Trophoblast cell (in vitro differentiated cells and primary cell): ENCODE measurements at regions not wholly inside any gene's neighbourhood (a gene's known extent, or its start where the extent isn't known, plus 50 kb on each side); places are given as distances from the start of the nearest gene placed in this dataset.

Source experiments
- DNase-seq, 2 donors: peaks; one replicate each; pipeline ENCODE4 v3.0.0-alpha.2; 2016
- H2AFZ ChIP-seq: 2 replicates; pipeline ENCODE4 v1.6.1; 2013; ENCODE audit warnings: low read length, moderate library complexity, mild to moderate bottlenecking; ENCODE audit not compliant: insufficient read depth, poor library complexity
- H2AK5ac ChIP-seq: 2 replicates; pipeline ENCODE4 v1.6.1; 2013; ENCODE audit warnings: mild to moderate bottlenecking, low read length
- H2BK120ac ChIP-seq: 2 replicates; pipeline ENCODE4 v1.6.1; 2013; ENCODE audit warnings: low read length, mild to moderate bottlenecking, moderate library complexity; ENCODE audit not compliant: insufficient read depth, poor library complexity
- H2BK12ac ChIP-seq: 2 replicates; pipeline ENCODE4 v1.6.1; 2013; ENCODE audit warnings: mild to moderate bottlenecking, low read length, moderate library complexity
- H2BK5ac ChIP-seq: 2 replicates; pipeline ENCODE4 v1.6.1; 2013; ENCODE audit warnings: low read length, low read depth, moderate library complexity, mild to moderate bottlenecking; ENCODE audit not compliant: poor library complexity
- H3K14ac ChIP-seq: 2 replicates; pipeline ENCODE4 v1.6.1; 2013; ENCODE audit warnings: mild to moderate bottlenecking, low read length
- H3K18ac ChIP-seq: 2 replicates; pipeline ENCODE4 v1.6.1; 2013; ENCODE audit warnings: mild to moderate bottlenecking, low read length
- H3K23ac ChIP-seq: 2 replicates; pipeline ENCODE4 v1.6.1; 2013; ENCODE audit warnings: low read length
- H3K27ac ChIP-seq: 2 replicates; pipeline ENCODE4 v1.5.1; 2013; ENCODE audit warnings: low read depth, mild to moderate bottlenecking, inconsistent platforms, low read length, moderate library complexity
- H3K27me3 ChIP-seq: 2 replicates; pipeline ENCODE4 v1.6.1; 2013; ENCODE audit warnings: inconsistent platforms, mild to moderate bottlenecking, low read length, moderate library complexity; ENCODE audit not compliant: insufficient read depth
- H3K36me3 ChIP-seq, 2 experiments: 1 replicate in 1 of 2; 2 replicates in 1 of 2; pipeline ENCODE4 v1.6.1; 2013; ENCODE audit warnings: low read length in 2 of 2, mild to moderate bottlenecking in 2 of 2, moderate library complexity in 1 of 2; ENCODE audit not compliant: insufficient read depth in 2 of 2, control insufficient read depth in 1 of 2
- H3K4ac ChIP-seq: 2 replicates; pipeline ENCODE4 v1.6.1; 2013; ENCODE audit warnings: low read depth, mild to moderate bottlenecking, low read length, moderate library complexity
- H3K4me1 ChIP-seq, 2 experiments: 1 replicate in 1 of 2; 2 replicates in 1 of 2; pipeline ENCODE4 v1.6.1; 2013; ENCODE audit warnings: low read length in 2 of 2, mild to moderate bottlenecking in 2 of 2, moderate library complexity in 1 of 2; ENCODE audit not compliant: insufficient read depth in 2 of 2, control insufficient read depth in 1 of 2
- H3K4me2 ChIP-seq: 2 replicates; pipeline ENCODE4 v1.6.1; 2013; ENCODE audit warnings: inconsistent platforms, mild to moderate bottlenecking, low read length, moderate library complexity
- H3K4me3 ChIP-seq: 2 replicates; pipeline ENCODE4 v1.5.1; 2013; ENCODE audit warnings: mild to moderate bottlenecking, low read depth, low read length, inconsistent platforms
- H3K79me1 ChIP-seq: one replicate; pipeline ENCODE4 v1.6.1; 2013; ENCODE audit warnings: low read length
- H3K79me2 ChIP-seq: 2 replicates; pipeline ENCODE4 v1.6.1; 2013; ENCODE audit warnings: low read length, mild to moderate bottlenecking; ENCODE audit not compliant: control insufficient read depth, insufficient read depth, poor library complexity
- H3K9ac ChIP-seq: 2 replicates; pipeline ENCODE4 v1.6.1; 2013; ENCODE audit warnings: mild to moderate bottlenecking, low read length
- H3K9me3 ChIP-seq: 2 replicates; pipeline ENCODE4 v1.6.1; 2013; ENCODE audit warnings: low read depth, mild to moderate bottlenecking, control low read depth, inconsistent platforms, low read length; ENCODE audit not compliant: insufficient read depth
- H4K12ac ChIP-seq: 2 replicates; pipeline ENCODE4 v1.6.1; 2013; ENCODE audit warnings: low read depth, mild to moderate bottlenecking, low read length, moderate library complexity
- H4K8ac ChIP-seq: 2 replicates; pipeline ENCODE4 v1.6.1; 2013; ENCODE audit warnings: low read depth, mild to moderate bottlenecking, low read length, moderate library complexity
- H4K91ac ChIP-seq: one replicate; pipeline ENCODE4 v1.6.1; 2013; ENCODE audit warnings: low read depth, mild to moderate bottlenecking, low read length, moderate library complexity
- WGBS: extraction: QIAGEN DNeasy Blood & Tissue Kit; methylation state at CpG from one replicate; pipeline ENCODE4 v1.1.7; 2013; ENCODE audit warnings: missing lambda C conversion rate; ENCODE audit not compliant: insufficient read length, insufficient coverage; ENCODE audit errors: extremely low coverage; 5-methylcytosine and 5-hydroxymethylcytosine counted together

GRCh38 chr11:40062616-40063015, 1396.8 kb downstream of the LRRC4C start:
- no peak overlapping the region for H4K8ac ChIP-seq
- H3K4me2 ChIP-seq, result no peak overlapping the region
- H3K9me3 ChIP-seq, result no peaks in the 10 kb centered on the region
- no peak overlapping the region for H3K4me3 ChIP-seq
- no peaks in the 10 kb centered on the region for H3K27me3 ChIP-seq
- no peak overlapping the region for H2AFZ ChIP-seq
- DNase-seq, result no peak
- H3K4ac ChIP-seq, result no peak overlapping the region
- no peak overlapping the region for H3K18ac ChIP-seq
- no peak overlapping the region for H3K23ac ChIP-seq
- H2BK12ac ChIP-seq, result no peak overlapping the region
- no peak overlapping the region for H3K14ac ChIP-seq
- no peak overlapping the region for H3K27ac ChIP-seq
- no CpG with 5 or more reads among the region's 2 CpGs for WGBS
- H2AK5ac ChIP-seq, result no peak overlapping the region
- no peaks in the 10 kb centered on the region for H3K79me1 ChIP-seq
- peaks cover 0 to 1% of the 10 kb centered on the region in 2 experiments for H3K36me3 ChIP-seq
- H3K9ac ChIP-seq, result no peak overlapping the region
- no peak overlapping the region for H4K91ac ChIP-seq
- no peaks in the 10 kb centered on the region for H3K79me2 ChIP-seq
- H2BK5ac ChIP-seq, result no peak overlapping the region
- no peak overlapping the region for H4K12ac ChIP-seq
- H3K4me1 ChIP-seq, result no peaks in the 10 kb centered on the region
- H2BK120ac ChIP-seq, result no peak overlapping the region

GRCh38 chr11:40061221-40061620, 1398.2 kb downstream of the LRRC4C start:
- no peak overlapping the region for H2AK5ac ChIP-seq
- WGBS, result no CpG with 5 or more reads among the region's 3 CpGs

GRCh38 chr11:40054631-40055030, 1404.8 kb downstream of the LRRC4C start:
- H4K8ac ChIP-seq, result no peak overlapping the region
- no peak overlapping the region for H3K18ac ChIP-seq
- H3K27me3 ChIP-seq, result no peaks in the 10 kb centered on the region
- no peak overlapping the region for H2AK5ac ChIP-seq
- H3K4me3 ChIP-seq, result no peak overlapping the region
- no peak overlapping the region for H2BK120ac ChIP-seq
- no peak overlapping the region for H3K4ac ChIP-seq
- H3K9ac ChIP-seq, result no peak overlapping the region
- no peaks in the 10 kb centered on the region for H3K36me3 ChIP-seq
- DNase-seq, result no peak
- no peak overlapping the region for H3K23ac ChIP-seq
- no peaks in the 10 kb centered on the region for H3K9me3 ChIP-seq
- H4K12ac ChIP-seq, result no peak overlapping the region
- no peaks in the 10 kb centered on the region for H3K79me2 ChIP-seq
- no peak overlapping the region for H2BK12ac ChIP-seq
- no peak overlapping the region for H3K4me2 ChIP-seq
- no peaks in the 10 kb centered on the region for H3K4me1 ChIP-seq
- H4K91ac ChIP-seq, result no peak overlapping the region
- no peak overlapping the region for H2BK5ac ChIP-seq
- H2AFZ ChIP-seq, result no peak overlapping the region
- no peaks in the 10 kb centered on the region for H3K79me1 ChIP-seq
- H3K14ac ChIP-seq, result no peak overlapping the region
- H3K27ac ChIP-seq, result no peak overlapping the region

More at GRCh38 chr11:40061221-40061620, 1398.2 kb downstream of the LRRC4C start:
- H4K12ac ChIP-seq, result no peak overlapping the region
- no peak overlapping the region for H3K27ac ChIP-seq
- no peaks in the 10 kb centered on the region for H3K9me3 ChIP-seq
- H3K4me2 ChIP-seq, result no peak overlapping the region
- H3K18ac ChIP-seq, result no peak overlapping the region
- H2AFZ ChIP-seq, result no peak overlapping the region
- no peak overlapping the region for H2BK12ac ChIP-seq
- H3K14ac ChIP-seq, result no peak overlapping the region
- no peak overlapping the region for H3K9ac ChIP-seq
- no peak overlapping the region for H2BK5ac ChIP-seq
- no peaks in the 10 kb centered on the region for H3K4me1 ChIP-seq
- H3K27me3 ChIP-seq, result no peaks in the 10 kb centered on the region
- no peaks in the 10 kb centered on the region for H3K79me2 ChIP-seq
- no peak overlapping the region for H4K91ac ChIP-seq
- DNase-seq, result no peak
- H2BK120ac ChIP-seq, result no peak overlapping the region
- H3K36me3 ChIP-seq, result peaks cover 0 to 1% of the 10 kb centered on the region in 2 experiments
- no peaks in the 10 kb centered on the region for H3K79me1 ChIP-seq
- H4K8ac ChIP-seq, result no peak overlapping the region
- H3K4me3 ChIP-seq, result no peak overlapping the region
- no peak overlapping the region for H3K23ac ChIP-seq
- no peak overlapping the region for H3K4ac ChIP-seq

- no peaks in the 10 kb centered on the region for H3K79me1 ChIP-seq
- H4K8ac ChIP-seq, result no peak overlapping the region
- H3K18ac ChIP-seq, result no peak overlapping the region
- no peak overlapping the region for H2AK5ac ChIP-seq
- H2BK5ac ChIP-seq, result no peak overlapping the region
- DNase-seq, result no peak
- H4K12ac ChIP-seq, result no peak overlapping the region
- no peaks in the 10 kb centered on the region for H3K27me3 ChIP-seq
- no peak overlapping the region for H3K27ac ChIP-seq
- no peak overlapping the region for H3K4me2 ChIP-seq
- H3K4ac ChIP-seq, result no peak overlapping the region
- H3K9me3 ChIP-seq, result no peaks in the 10 kb centered on the region
- H2AFZ ChIP-seq, result no peak overlapping the region
- H3K23ac ChIP-seq, result no peak overlapping the region
- H3K4me1 ChIP-seq, result no peaks in the 10 kb centered on the region
- whole genome bisulfite sequencing, result no CpG with 5 or more reads among the region's 3 CpGs
- H3K9ac ChIP-seq, result no peak overlapping the region
- H2BK12ac ChIP-seq, result no peak overlapping the region
- no peaks in the 10 kb centered on the region for H3K36me3 ChIP-seq
- no peak overlapping the region for H4K91ac ChIP-seq
- H2BK120ac ChIP-seq, result no peak overlapping the region
- H3K4me3 ChIP-seq, result no peak overlapping the region
- H3K14ac ChIP-seq, result no peak overlapping the region
- no peaks in the 10 kb centered on the region for H3K79me2 ChIP-seq
Measured at GRCh38 chr11:40045312-40045711, 1414.1 kb downstream of the LRRC4C start.
